ENCODE measurements at regions not wholly inside any gene's neighbourhood (a gene's known extent, or its start where the extent isn't known, plus 50 kb on each side); places are given as distances from the start of the nearest gene placed in this dataset.

- no peaks in the 10 kb centered on the region for H3K9me3 ChIP-seq (ENCODE audit: control insufficient read depth, insufficient read depth, low read depth, low read length)
- H3K27ac ChIP-seq (ENCODE audit: low read length) = no peak overlapping the region
- DNase-seq (ENCODE audit: low read depth, low spot score) (no peak), ATAC-seq (no peak)
- no peaks in the 10 kb centered on the region for H3K4me1 ChIP-seq (ENCODE audit: control insufficient read depth, insufficient read depth, low read length)
- no peak for TF ChIP-seq REST (IDR thresholded peaks at IDR 0.05; ENCODE audit: insufficient read depth in 1 of 2, low read depth in 2 of 2, low read length in 1 of 2)
- no peak for TF ChIP-seq TCF7L2 (IDR thresholded peaks at IDR 0.05; ENCODE audit: low read depth, low read length)
- TF ChIP-seq SIN3A (IDR thresholded peaks at IDR 0.05; ENCODE audit: borderline replicate concordance, insufficient read depth, low read depth, low read length) = no peak
- no peak for TF ChIP-seq POLR2AphosphoS5 (IDR thresholded peaks at IDR 0.05; ENCODE audit: low read depth, low read length)
- TF ChIP-seq CTCF (IDR thresholded peaks at IDR 0.05) = no peak
- no peak overlapping the region for H3K4me3 ChIP-seq (ENCODE audit: low read depth in 2 of 2, low read length in 2 of 2)
- in situ Hi-C loops (cut with HindIII; ENCODE audit: low pct_unique_long_range_greater_than_20kb, low sequenced_read_pairs) (no loop called here), intact Hi-C loops (cut with micrococcal nuclease; ENCODE audit: unreplicated experiment) (no loop called here)
- no TSS peak for BruUV-seq (replicated peaks)
- H3K36me3 ChIP-seq (ENCODE audit: control insufficient read depth, insufficient read depth, low read length) = no peaks in the 10 kb centered on the region
- no peaks in the 10 kb centered on the region for H3K27me3 ChIP-seq (ENCODE audit: control insufficient read depth, insufficient read depth, low read length)
- CTCF ChIA-PET = interaction anchor here (0.5 kb wide), 1 partner anchor 721 kb away, joined by 6 read pairs; no protein-coding TSS in a partner anchor
- POLR2A ChIA-PET = no interaction called here
These were observed 92.3 kb upstream of the RASGEF1B start for GRCh38 chr4:81564025-81564424.

GRCh38 chr4:81562093-81562492 is 90.4 kb upstream of the RASGEF1B start:
- ATAC-seq (no peak), DNase-seq (ENCODE audit: low read depth, low spot score) (no peak)
- no TSS peak for BruUV-seq (replicated peaks)
- POLR2A ChIA-PET = no interaction called here
- Histone ChIP-seq H3K9me3 (ENCODE audit: control insufficient read depth, insufficient read depth, low read depth, low read length) (no peaks in the 10 kb centered on the region), H3K4me3 (ENCODE audit: low read depth in 2 of 2, low read length in 2 of 2) (no peak overlapping the region), H3K27me3 (ENCODE audit: control insufficient read depth, insufficient read depth, low read length) (no peaks in the 10 kb centered on the region), H3K27ac (ENCODE audit: low read length) (no peak overlapping the region), H3K4me1 (ENCODE audit: control insufficient read depth, insufficient read depth, low read length) (no peaks in the 10 kb centered on the region), H3K36me3 (ENCODE audit: control insufficient read depth, insufficient read depth, low read length) (no peaks in the 10 kb centered on the region)
- CTCF ChIA-PET = no interaction called here
- TF ChIP-seq POLR2AphosphoS5 (IDR thresholded peaks at IDR 0.05; ENCODE audit: low read depth, low read length) = no peak
- TF ChIP-seq TCF7L2 (IDR thresholded peaks at IDR 0.05; ENCODE audit: low read depth, low read length) = no peak
- no peak for TF ChIP-seq REST (IDR thresholded peaks at IDR 0.05; ENCODE audit: insufficient read depth in 1 of 2, low read depth in 2 of 2, low read length in 1 of 2)
- TF ChIP-seq SIN3A (IDR thresholded peaks at IDR 0.05; ENCODE audit: borderline replicate concordance, insufficient read depth, low read depth, low read length) = no peak
- no peak for TF ChIP-seq CTCF (IDR thresholded peaks at IDR 0.05)
- in situ Hi-C loops (cut with HindIII; ENCODE audit: low pct_unique_long_range_greater_than_20kb, low sequenced_read_pairs) (no loop called here), intact Hi-C loops (cut with micrococcal nuclease; ENCODE audit: unreplicated experiment) (no loop called here)

Measured in Panc1 (cell line).